Upper lobe of left lung (tissue), 4 donors: ENCODE measurements at regions not wholly inside any gene's neighbourhood (a gene's known extent, or its start where the extent isn't known, plus 50 kb on each side); places are given as distances from the start of the nearest gene placed in this dataset.

Experiments used
- CTCF ChIP-seq, 6 experiments: fragments of 450-650 bp in 4 of 6; fragments of 200-600 bp in 2 of 6; sonication (generic) in 2 of 6; IDR thresholded peaks; one replicate each; pipeline ENCODE4 v1.5.1; 2016 to 2019; ENCODE audit warnings: antibody characterized with exemption in 6 of 6
- POLR2A ChIP-seq, 4 donors: fragments of 450-650 bp; IDR thresholded peaks; one replicate each; pipeline ENCODE4 v1.5.1; 2016 to 2017; ENCODE audit warnings: antibody characterized with exemption in 4 of 4, mild to moderate bottlenecking in 2 of 4

GRCh38 chr4:17265653-17266052 is 246.2 kb downstream of the QDPR start:
- TF ChIP-seq CTCF (IDR thresholded peaks at IDR 0.05) (no peak), POLR2A (IDR thresholded peaks at IDR 0.05) (no peak)
